Breast epithelium (tissue), 3 donors: ENCODE measurements at regions not wholly inside any gene's neighbourhood (a gene's known extent, or its start where the extent isn't known, plus 50 kb on each side); places are given as distances from the start of the nearest gene placed in this dataset.

Source experiments
- CTCF ChIP-seq, 3 donors: fragments of 450-650 bp; IDR thresholded peaks; one replicate each; pipeline ENCODE4 v1.5.1; 2016 to 2017; ENCODE audit warnings: antibody characterized with exemption in 3 of 3, mild to moderate bottlenecking in 3 of 3, moderate library complexity in 3 of 3
- POLR2A ChIP-seq: fragments of 450-650 bp; IDR thresholded peaks from one replicate; pipeline ENCODE4 v1.6.1; 2016; ENCODE audit warnings: antibody characterized with exemption, mild to moderate bottlenecking, moderate library complexity
- POLR2AphosphoS5 ChIP-seq, 3 donors: sonication (generic); formaldehyde crosslinking; IDR thresholded peaks; one replicate each; pipeline ENCODE4 v1.6.1; 2017; ENCODE audit warnings: antibody characterized with exemption in 3 of 3

- TF ChIP-seq POLR2AphosphoS5 (IDR thresholded peaks at IDR 0.05) (no peak), CTCF (IDR thresholded peaks at IDR 0.05) (no peak), POLR2A (no peak)
These were observed 465.0 kb upstream of the HSF2 start for GRCh38 chr6:121934451-121934850.
